NCI-H146 (cell line): ENCODE measurements at regions not wholly inside any gene's neighbourhood (a gene's known extent, or its start where the extent isn't known, plus 50 kb on each side); places are given as distances from the start of the nearest gene placed in this dataset.

Source experiments
- DNase-seq: peaks from one replicate; lab custom pipeline; 2025; lab: John Stamatoyannopoulos, UW

GRCh38 chr1:177847843-177848242 is 122.0 kb downstream of the SEC16B start:
- DNase-seq = no peak

DNA sequence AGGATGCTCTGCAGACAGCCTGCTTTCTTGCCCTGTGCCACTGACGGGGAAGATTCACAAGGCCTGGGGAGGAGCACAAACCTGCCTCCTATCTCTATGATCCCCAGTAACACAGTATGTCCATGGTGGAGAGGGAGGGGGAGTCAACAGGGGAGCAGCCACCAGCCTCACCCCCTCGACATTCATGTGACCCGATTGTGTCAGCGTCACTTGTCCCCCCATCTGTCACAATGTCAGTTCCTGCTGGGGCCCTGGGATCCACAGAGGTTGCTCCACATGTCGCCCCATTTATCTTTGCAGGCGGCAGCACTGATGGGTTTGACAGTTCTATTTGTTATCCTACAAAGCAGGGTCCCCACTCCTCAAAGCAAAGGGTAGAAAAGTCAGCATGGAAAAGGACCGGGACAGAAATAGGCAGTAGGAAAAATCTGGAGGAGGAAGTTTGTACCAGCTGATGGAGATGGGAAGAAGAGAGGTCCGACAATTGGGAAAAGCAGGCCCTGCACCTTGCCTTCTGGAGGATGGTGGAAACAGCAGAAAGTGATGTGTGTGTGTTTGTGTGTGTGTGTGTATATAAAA is 130.9 kb downstream of the SEC16B start:
- no peak for DNase-seq

DNA sequence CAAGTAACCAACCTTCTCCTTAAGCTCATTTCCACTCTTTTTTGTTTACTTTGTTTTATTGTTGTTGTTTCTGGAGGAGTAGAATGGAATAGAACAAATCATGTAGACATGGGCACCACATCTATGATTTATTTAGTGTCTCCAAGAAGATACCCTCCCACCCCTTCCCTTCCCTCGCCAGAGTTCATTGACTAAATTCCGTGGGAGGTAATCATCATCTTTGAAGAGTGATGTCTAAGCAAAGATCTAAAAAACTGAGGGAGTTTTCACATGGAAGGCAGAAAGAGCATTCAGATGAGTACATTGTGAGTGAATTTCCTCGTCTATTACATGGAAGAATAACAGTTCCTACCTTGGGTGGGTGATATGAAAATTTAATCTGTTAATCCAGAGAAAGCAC is 136.2 kb downstream of the SEC16B start:
- DNase-seq = no peak

GRCh38 chr1:177830531-177831135 is 139.2 kb downstream of the SEC16B start:
- DNase-seq = no peak

DNA sequence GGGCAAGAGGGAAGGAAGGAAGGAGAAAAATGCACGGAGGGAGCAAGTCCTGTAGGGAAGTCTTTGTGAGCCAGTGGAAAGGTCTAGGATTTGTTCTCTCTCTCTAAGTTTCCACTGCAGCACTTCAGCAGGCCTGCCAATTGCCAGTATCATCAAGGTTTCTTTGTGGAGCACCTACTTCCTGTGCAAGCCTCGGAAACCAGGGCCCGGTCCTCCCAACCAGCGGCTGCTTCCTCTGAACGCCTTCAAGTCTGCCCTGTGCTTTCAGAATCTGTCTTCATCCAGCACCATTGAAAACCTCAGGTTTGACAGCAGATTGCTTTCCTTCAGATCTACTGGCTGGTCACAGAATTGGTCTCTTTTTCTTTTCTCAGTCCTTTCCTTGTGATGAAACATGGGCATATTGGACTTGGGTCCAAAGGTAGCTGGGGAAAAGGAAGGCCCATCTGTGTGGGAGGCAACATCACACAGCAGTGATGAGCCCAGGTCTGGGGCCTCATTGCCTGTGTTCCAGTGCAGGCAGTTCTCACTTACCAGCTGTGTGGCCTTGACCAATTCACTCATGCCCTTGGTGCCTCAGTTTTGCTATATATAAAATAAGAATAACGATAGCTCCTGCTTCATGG is 144.5 kb downstream of the SEC16B start:
- DNase-seq = no peak

GRCh38 chr1:177824508-177824982 is 145.3 kb downstream of the SEC16B start:
- no peak for DNase-seq

- DNase-seq = no peak
Observed at GRCh38 chr1:177820213-177820612, 149.6 kb downstream of the SEC16B start.

GRCh38 chr1:177817937-177818875 is 151.7 kb downstream of the SEC16B start:
- no peak for DNase-seq

DNA sequence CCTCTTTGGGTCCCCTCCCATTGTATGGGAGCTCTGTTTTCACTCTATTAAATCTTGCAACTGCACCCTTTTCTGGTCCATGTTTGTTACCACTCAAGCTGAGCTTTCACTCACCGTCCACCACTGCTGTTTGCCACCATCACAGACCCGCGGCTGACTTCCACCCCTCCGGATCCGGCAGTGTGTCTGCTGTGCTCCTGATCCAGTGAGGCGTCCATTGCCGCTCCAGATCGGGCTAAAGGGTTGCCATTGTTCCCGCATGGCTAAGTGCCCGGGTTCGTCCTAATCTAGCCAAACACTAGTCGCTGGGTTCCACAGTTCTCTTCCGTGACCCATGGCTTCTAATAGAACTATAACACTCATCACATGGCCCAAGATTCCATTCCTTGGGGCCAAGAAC is 157.2 kb downstream of the SEC16B start:
- no peak for DNase-seq

DNA sequence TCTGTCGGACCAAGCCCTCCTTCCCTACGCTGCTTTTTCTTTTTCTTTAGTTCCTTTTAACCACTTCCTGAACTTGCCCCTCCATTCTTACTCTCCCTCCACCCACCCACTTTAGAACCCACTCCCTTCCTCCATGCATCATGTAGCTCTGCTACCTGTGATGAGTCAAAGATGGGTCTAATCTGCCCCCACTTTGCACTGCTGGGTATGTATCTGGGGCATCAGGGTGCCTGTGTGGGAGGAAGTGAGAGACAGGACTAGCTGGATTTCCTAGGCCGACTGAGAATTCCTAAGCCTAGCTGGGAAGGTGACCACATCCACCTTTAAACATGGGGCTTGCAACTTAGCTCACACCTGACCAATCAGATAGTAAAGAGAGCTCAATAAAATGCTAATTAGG is 157.7 kb downstream of the SEC16B start:
- DNase-seq = no peak

DNA sequence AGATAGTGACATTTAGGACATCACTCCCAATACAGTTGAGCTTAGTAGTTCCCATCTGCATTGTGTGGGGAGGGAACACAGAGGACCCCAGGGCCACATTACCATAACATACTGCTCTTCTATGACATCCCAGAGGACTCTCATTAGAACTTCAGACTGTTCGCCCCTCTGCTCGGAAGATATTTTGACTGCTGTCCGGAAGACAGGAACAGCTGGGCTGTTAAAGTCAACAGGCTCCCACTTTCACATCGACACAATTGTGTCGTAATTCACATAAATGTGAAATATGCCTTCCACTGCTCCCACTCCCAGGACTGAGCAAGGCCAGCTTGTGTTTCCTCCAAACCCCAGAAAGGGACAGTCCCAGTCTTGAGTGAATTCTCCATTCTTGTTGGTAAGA is 158.4 kb downstream of the SEC16B start:
- DNase-seq = no peak

- no peak for DNase-seq
Observed at GRCh38 chr1:177809819-177810218, 160.0 kb downstream of the SEC16B start.

GRCh38 chr1:177802304-177802703 is 167.6 kb downstream of the SEC16B start:
- DNase-seq = no peak

- DNase-seq = no peak
Observed at GRCh38 chr1:177801790-177802189, 168.1 kb downstream of the SEC16B start.

- no peak for DNase-seq
Observed at GRCh38 chr1:177800400-177801088, 169.3 kb downstream of the SEC16B start.

DNA sequence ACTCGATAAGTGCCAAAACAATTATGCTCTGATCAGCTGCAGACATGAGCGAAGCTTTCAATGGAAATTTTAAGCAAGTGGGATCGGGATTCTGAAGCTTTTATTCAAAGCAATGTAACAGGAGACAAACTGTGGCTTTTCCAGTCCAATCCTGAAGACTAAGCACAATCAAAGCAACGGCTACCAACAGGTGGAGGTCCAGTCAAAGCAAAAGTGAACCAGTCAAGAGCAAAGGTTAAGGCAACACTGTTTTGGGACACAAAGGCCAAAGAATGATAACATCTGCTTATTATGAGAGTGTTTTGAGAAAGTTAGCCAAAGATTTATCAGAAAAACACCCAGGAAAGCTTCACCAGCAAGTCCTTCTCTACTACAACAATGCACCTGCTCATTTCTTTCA is 170.1 kb downstream of the SEC16B start:
- no peak for DNase-seq

DNA sequence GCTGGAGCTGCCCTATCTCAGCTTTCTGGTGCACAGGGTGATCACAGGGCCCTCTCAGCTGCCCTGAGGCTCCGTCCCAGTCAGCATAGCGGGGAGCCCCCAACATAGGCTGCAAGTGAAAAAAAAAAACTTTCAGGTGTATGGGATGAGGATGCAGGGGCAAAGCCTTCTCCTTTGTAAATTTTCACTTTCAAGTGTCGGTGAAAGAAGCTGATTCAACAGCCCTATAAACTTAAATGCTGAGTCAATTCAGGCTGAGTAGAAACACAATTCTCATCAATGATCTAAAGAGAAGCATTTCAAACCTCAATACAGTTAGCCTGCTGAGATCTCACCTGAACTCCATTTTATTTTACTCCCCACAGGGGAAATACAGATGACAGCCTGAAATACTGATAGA is 171.2 kb downstream of the SEC16B start:
- no peak for DNase-seq

- DNase-seq = no peak
Observed at GRCh38 chr1:177796561-177796960, 173.3 kb downstream of the SEC16B start.

DNA sequence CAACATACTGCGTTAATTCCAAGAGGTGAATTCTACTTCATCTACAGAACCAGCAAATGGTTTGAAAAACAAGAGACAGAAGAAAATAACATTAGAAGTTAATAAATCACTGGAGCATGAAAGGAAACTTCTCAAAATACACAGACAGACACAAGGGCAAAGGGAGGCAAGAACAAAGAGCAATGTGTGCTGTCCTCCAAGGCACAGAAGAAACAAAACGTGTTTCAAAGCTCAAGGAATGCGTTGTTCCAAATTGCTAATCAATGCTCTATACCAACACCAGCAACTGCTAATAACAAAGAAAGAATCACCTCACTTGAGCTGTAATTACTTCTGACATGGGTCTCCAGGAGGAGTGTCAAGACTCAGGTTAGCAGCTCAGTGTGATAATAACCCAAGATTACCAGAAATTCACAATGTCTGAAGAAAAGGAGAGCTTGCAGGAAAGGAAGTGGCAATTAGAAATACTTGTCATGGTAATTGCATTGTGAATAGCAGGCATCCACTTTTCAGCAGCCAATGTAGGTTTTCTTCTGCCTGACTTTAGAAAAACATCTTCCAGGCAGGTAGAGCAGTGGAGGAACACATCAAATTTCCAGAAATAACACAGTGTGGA is 175.4 kb downstream of the SEC16B start:
- DNase-seq = no peak

GRCh38 chr1:177793900-177794299 is 176.0 kb downstream of the SEC16B start:
- no peak for DNase-seq

GRCh38 chr1:177790566-177790965 is 179.3 kb downstream of the SEC16B start:
- DNase-seq = no peak

GRCh38 chr1:177789956-177790355 is 179.9 kb downstream of the SEC16B start:
- DNase-seq = no peak
